HG03354 (cell line): ENCODE measurements at regions not wholly inside any gene's neighbourhood (a gene's known extent, or its start where the extent isn't known, plus 50 kb on each side); places are given as distances from the start of the nearest gene placed in this dataset.

ENCODE experiments used
- ATAC-seq: cut with Tn5 transposase; IDR thresholded peaks from one replicate; pipeline ENCODE4 v1.9.1; 2021; ENCODE audit warnings: mild to moderate bottlenecking; ENCODE audit not compliant: unreplicated experiment, poor library complexity, severe bottlenecking

- ATAC-seq = no peak
These were observed 137.1 kb downstream of the CYB561 start for GRCh38 chr17:63309021-63309420.

GRCh38 chr17:63311416-63311937 lies 134.6 kb downstream of the CYB561 start:
- ATAC-seq = no peak

GRCh38 chr17:63314761-63315160 lies 131.3 kb downstream of the CYB561 start:
- no peak for ATAC-seq

- no peak for ATAC-seq
These were observed 130.0 kb downstream of the CYB561 start for GRCh38 chr17:63316100-63316499.

GRCh38 chr17:63317166-63317840 lies 128.8 kb downstream of the CYB561 start:
- no peak for ATAC-seq

- no peak for ATAC-seq
These were observed 120.3 kb downstream of the CYB561 start for GRCh38 chr17:63325808-63326207.

GRCh38 chr17:63329876-63330275 lies 116.2 kb downstream of the CYB561 start:
- no peak for ATAC-seq

GRCh38 chr17:63331301-63332061 lies 114.6 kb downstream of the CYB561 start:
- ATAC-seq = no peak

- no peak for ATAC-seq
These were observed 113.8 kb downstream of the CYB561 start for GRCh38 chr17:63332286-63332685.

- ATAC-seq = no peak
These were observed 112.2 kb downstream of the CYB561 start for GRCh38 chr17:63333869-63334268.

GRCh38 chr17:63335831-63336230 lies 110.3 kb downstream of the CYB561 start:
- no peak for ATAC-seq

- no peak for ATAC-seq
These were observed 108.5 kb downstream of the CYB561 start for GRCh38 chr17:63337579-63337978.

GRCh38 chr17:63338272-63338671 lies 107.8 kb downstream of the CYB561 start:
- ATAC-seq = no peak

- no peak for ATAC-seq
These were observed 104.8 kb downstream of the CYB561 start for GRCh38 chr17:63341276-63341675.

GRCh38 chr17:63344383-63344782 lies 101.7 kb downstream of the CYB561 start:
- ATAC-seq = no peak

GRCh38 chr17:63345611-63346010 lies 100.5 kb downstream of the CYB561 start:
- no peak for ATAC-seq

GRCh38 chr17:63347475-63347874 lies 98.6 kb downstream of the CYB561 start:
- no peak for ATAC-seq

- no peak for ATAC-seq
These were observed 96.6 kb downstream of the CYB561 start for GRCh38 chr17:63349478-63350000.

- ATAC-seq = no peak
These were observed 95.7 kb downstream of the CYB561 start for GRCh38 chr17:63350364-63350763.

GRCh38 chr17:63354256-63354655 lies 91.8 kb downstream of the CYB561 start:
- no peak for ATAC-seq

GRCh38 chr17:63356337-63356757 lies 89.8 kb downstream of the CYB561 start:
- ATAC-seq = no peak
